Gastrocnemius medialis (tissue), 4 donors: ENCODE measurements at regions not wholly inside any gene's neighbourhood (a gene's known extent, or its start where the extent isn't known, plus 50 kb on each side); places are given as distances from the start of the nearest gene placed in this dataset.

Experiments
- CTCF ChIP-seq, 5 experiments: fragments of 450-650 bp in 3 of 5; fragments of 200-600 bp in 2 of 5; sonication (generic) in 2 of 5; IDR thresholded peaks in 4 of 5; conservative IDR thresholded peaks in 1 of 5; 1 replicate in 4 of 5; 2 replicates in 1 of 5; pipeline ENCODE4 v1.5.1; 2016 to 2019; ENCODE audit warnings: antibody characterized with exemption in 5 of 5, mild to moderate bottlenecking in 3 of 5, moderate library complexity in 3 of 5
- POLR2A ChIP-seq, 2 donors: fragments of 450-650 bp; IDR thresholded peaks; one replicate each; pipeline ENCODE4 v1.6.1; 2017; ENCODE audit warnings: antibody characterized with exemption in 2 of 2, mild to moderate bottlenecking in 2 of 2, moderate library complexity in 2 of 2

- TF ChIP-seq CTCF (IDR thresholded peaks at IDR 0.05 in 4 of 5, conservative IDR thresholded peaks at IDR 0.05 in 1 of 5) (no peak), POLR2A (IDR thresholded peaks at IDR 0.05) (no peak)
These were observed 163.0 kb upstream of the PPP2R2D start for GRCh38 chr10:131737543-131738395.
